SK-N-SH treated with all-trans-retinoic acid at 6 μM for 48 hours (cell line): ENCODE measurements at regions not wholly inside any gene's neighbourhood (a gene's known extent, or its start where the extent isn't known, plus 50 kb on each side); places are given as distances from the start of the nearest gene placed in this dataset.
A peak's percentile ranks its signal among the peaks of the same experiment; 100 is the strongest.

ENCODE experiments used
- ATAC-seq: fragments of 200-7000 bp; cut with Tn5 transposase; 3 replicates; pipeline ENCODE4 v1.9.1; 2020; ENCODE audit warnings: mild to moderate bottlenecking, moderate library complexity
- ARNTL ChIP-seq: fragments of 450-650 bp; formaldehyde crosslinking; IDR thresholded peaks from 2 replicates; pipeline ENCODE4 v1.5.0; 2020; ENCODE audit warnings: low read depth, mild to moderate bottlenecking, moderate library complexity, borderline replicate concordance
- CSDC2 ChIP-seq: fragments of 250-450 bp; sonication (Bioruptor Pico); IDR thresholded peaks from 2 replicates; pipeline ENCODE4 v1.5.0; 2020; ENCODE audit warnings: mild to moderate bottlenecking, moderate library complexity
- ESRRG ChIP-seq: fragments of 250-450 bp; sonication (Bioruptor Pico); IDR thresholded peaks from 2 replicates; pipeline ENCODE4 v1.6.1; 2021; ENCODE audit warnings: mild to moderate bottlenecking
- GLIS3 ChIP-seq: fragments of 250-450 bp; sonication (Bioruptor Pico); IDR thresholded peaks from 2 replicates; pipeline ENCODE4 v1.5.0; 2020; ENCODE audit warnings: mild to moderate bottlenecking, moderate library complexity
- ISL1 ChIP-seq: fragments of 250-450 bp; sonication (Bioruptor Pico); IDR thresholded peaks from 2 replicates; pipeline ENCODE4 v2.1.2; 2022; ENCODE audit warnings: mild to moderate bottlenecking, moderate library complexity
- PPARA ChIP-seq: fragments of 250-450 bp; sonication (Bioruptor Pico); IDR thresholded peaks from 2 replicates; pipeline ENCODE4 v1.5.0; 2020; ENCODE audit warnings: mild to moderate bottlenecking, borderline replicate concordance
- RARB ChIP-seq: fragments of 250-450 bp; sonication (Bioruptor Pico); IDR thresholded peaks from 2 replicates; pipeline ENCODE4 v1.8.0; 2021; ENCODE audit warnings: mild to moderate bottlenecking, moderate library complexity
- SNAI2 ChIP-seq: fragments of 250-450 bp; sonication (Bioruptor Pico); IDR thresholded peaks from 2 replicates; pipeline ENCODE4 v1.5.0; 2020; ENCODE audit warnings: mild to moderate bottlenecking, moderate library complexity
- TCF4 ChIP-seq: fragments of 250-450 bp; sonication (Bioruptor Pico); IDR thresholded peaks from 2 replicates; pipeline ENCODE4 v1.8.0; 2021; ENCODE audit warnings: mild to moderate bottlenecking, moderate library complexity, borderline replicate concordance
- TOX ChIP-seq: fragments of 250-450 bp; sonication (Bioruptor Pico); IDR thresholded peaks from 2 replicates; pipeline ENCODE4 v1.8.0; 2021; ENCODE audit warnings: mild to moderate bottlenecking, moderate library complexity, borderline replicate concordance
- ZC3H10 ChIP-seq: fragments of 250-450 bp; sonication (Bioruptor Pico); IDR thresholded peaks from 2 replicates; pipeline ENCODE4 v1.5.1; 2021; ENCODE audit warnings: mild to moderate bottlenecking, moderate library complexity
- ZFP3 ChIP-seq: fragments of 250-450 bp; sonication (Bioruptor Pico); IDR thresholded peaks from 2 replicates; pipeline ENCODE4 v1.5.0; 2020; ENCODE audit warnings: mild to moderate bottlenecking, moderate library complexity
- ZFP30 ChIP-seq: fragments of 450-650 bp; formaldehyde crosslinking; IDR thresholded peaks from 2 replicates; pipeline ENCODE4 v1.5.0; 2022; ENCODE audit warnings: mild to moderate bottlenecking, moderate library complexity
- ZNF565 ChIP-seq: fragments of 450-650 bp; formaldehyde crosslinking; conservative IDR thresholded peaks from 2 replicates; pipeline ENCODE4 v1.5.0; 2020; ENCODE audit warnings: low read depth, mild to moderate bottlenecking, moderate library complexity
- ZNF70 ChIP-seq: fragments of 450-650 bp; formaldehyde crosslinking; IDR thresholded peaks from 2 replicates; pipeline ENCODE4 v1.5.0; 2020; ENCODE audit warnings: mild to moderate bottlenecking, moderate library complexity
- ZNF8 ChIP-seq: fragments of 450-650 bp; formaldehyde crosslinking; IDR thresholded peaks from 2 replicates; pipeline ENCODE4 v1.5.0; 2020; ENCODE audit warnings: mild to moderate bottlenecking, moderate library complexity
- TF ChIP-seq, protein P1 (sequence below): fragments of 250-450 bp; sonication (Bioruptor Pico); IDR thresholded peaks from 2 replicates; pipeline ENCODE4 v1.8.0; 2021; ENCODE audit warnings: low read depth, mild to moderate bottlenecking, moderate library complexity, borderline replicate concordance
- TF ChIP-seq, protein P2 (sequence below): fragments of 250-450 bp; sonication (Bioruptor Pico); IDR thresholded peaks from 2 replicates; pipeline ENCODE4 v1.8.0; 2020; ENCODE audit warnings: mild to moderate bottlenecking, moderate library complexity, borderline replicate concordance
- TF ChIP-seq, protein P3 (sequence below): fragments of 250-450 bp; sonication (Bioruptor Pico); IDR thresholded peaks from 2 replicates; pipeline ENCODE4 v1.5.0; 2020; ENCODE audit warnings: mild to moderate bottlenecking, moderate library complexity
- TF ChIP-seq, protein P4 (sequence below): fragments of 250-450 bp; sonication (Bioruptor Pico); IDR thresholded peaks from 2 replicates; pipeline ENCODE4 v1.5.1; 2020; ENCODE audit warnings: low read depth, mild to moderate bottlenecking, moderate library complexity
- TF ChIP-seq, protein P5 (sequence below): fragments of 250-450 bp; sonication (Bioruptor Pico); IDR thresholded peaks from 2 replicates; pipeline ENCODE4 v1.5.1; 2021; ENCODE audit warnings: mild to moderate bottlenecking, moderate library complexity

DNA sequence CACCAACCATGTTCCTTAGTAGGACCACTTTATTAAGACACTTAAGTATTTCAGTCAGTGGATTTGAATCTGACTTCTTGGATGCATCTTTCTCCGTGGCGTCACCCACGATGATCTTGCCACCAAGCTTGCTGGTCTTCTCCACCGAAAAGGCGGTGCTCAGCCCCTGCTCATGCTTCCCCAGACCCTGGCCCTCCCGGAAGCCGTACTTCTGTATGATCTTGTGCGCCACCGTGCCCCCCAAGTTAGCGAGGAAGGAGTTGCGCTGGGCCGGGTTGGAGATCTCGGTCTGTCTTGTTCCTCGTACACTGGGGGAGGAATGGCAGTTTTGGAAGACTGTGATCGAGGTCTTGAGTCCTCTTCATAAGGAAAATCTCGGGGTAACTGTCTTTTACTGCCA lies 213.4 kb upstream of the NANOGP8 start:
- ATAC-seq = no peak
- no peak for TF ChIP-seq TCF4
- TF ChIP-seq TOX (CRISPR knock-in tag) = no peak
- TF ChIP-seq, protein P1, sequence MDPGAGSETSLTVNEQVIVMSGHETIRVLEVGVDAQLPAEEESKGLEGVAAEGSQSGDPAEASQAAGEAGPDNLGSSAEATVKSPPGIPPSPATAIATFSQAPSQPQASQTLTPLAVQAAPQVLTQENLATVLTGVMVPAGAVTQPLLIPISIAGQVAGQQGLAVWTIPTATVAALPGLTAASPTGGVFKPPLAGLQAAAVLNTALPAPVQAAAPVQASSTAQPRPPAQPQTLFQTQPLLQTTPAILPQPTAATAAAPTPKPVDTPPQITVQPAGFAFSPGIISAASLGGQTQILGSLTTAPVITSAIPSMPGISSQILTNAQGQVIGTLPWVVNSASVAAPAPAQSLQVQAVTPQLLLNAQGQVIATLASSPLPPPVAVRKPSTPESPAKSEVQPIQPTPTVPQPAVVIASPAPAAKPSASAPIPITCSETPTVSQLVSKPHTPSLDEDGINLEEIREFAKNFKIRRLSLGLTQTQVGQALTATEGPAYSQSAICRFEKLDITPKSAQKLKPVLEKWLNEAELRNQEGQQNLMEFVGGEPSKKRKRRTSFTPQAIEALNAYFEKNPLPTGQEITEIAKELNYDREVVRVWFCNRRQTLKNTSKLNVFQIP = no peak
- no peak for TF ChIP-seq ISL1
- no peak for TF ChIP-seq ZNF565 (CRISPR knock-in tag)
- no peak for TF ChIP-seq ZC3H10
- no peak for TF ChIP-seq RARB (CRISPR knock-in tag)
- TF ChIP-seq ZFP3 (CRISPR knock-in tag) = no peak
- TF ChIP-seq, protein P2, sequence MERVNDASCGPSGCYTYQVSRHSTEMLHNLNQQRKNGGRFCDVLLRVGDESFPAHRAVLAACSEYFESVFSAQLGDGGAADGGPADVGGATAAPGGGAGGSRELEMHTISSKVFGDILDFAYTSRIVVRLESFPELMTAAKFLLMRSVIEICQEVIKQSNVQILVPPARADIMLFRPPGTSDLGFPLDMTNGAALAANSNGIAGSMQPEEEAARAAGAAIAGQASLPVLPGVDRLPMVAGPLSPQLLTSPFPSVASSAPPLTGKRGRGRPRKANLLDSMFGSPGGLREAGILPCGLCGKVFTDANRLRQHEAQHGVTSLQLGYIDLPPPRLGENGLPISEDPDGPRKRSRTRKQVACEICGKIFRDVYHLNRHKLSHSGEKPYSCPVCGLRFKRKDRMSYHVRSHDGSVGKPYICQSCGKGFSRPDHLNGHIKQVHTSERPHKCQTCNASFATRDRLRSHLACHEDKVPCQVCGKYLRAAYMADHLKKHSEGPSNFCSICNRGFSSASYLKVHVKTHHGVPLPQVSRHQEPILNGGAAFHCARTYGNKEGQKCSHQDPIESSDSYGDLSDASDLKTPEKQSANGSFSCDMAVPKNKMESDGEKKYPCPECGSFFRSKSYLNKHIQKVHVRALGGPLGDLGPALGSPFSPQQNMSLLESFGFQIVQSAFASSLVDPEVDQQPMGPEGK = no peak
- no peak for TF ChIP-seq CSDC2 (CRISPR knock-in tag)
- no peak for TF ChIP-seq PPARA (CRISPR knock-in tag)
- no peak for TF ChIP-seq ESRRG (CRISPR knock-in tag)
- TF ChIP-seq, protein P3, sequence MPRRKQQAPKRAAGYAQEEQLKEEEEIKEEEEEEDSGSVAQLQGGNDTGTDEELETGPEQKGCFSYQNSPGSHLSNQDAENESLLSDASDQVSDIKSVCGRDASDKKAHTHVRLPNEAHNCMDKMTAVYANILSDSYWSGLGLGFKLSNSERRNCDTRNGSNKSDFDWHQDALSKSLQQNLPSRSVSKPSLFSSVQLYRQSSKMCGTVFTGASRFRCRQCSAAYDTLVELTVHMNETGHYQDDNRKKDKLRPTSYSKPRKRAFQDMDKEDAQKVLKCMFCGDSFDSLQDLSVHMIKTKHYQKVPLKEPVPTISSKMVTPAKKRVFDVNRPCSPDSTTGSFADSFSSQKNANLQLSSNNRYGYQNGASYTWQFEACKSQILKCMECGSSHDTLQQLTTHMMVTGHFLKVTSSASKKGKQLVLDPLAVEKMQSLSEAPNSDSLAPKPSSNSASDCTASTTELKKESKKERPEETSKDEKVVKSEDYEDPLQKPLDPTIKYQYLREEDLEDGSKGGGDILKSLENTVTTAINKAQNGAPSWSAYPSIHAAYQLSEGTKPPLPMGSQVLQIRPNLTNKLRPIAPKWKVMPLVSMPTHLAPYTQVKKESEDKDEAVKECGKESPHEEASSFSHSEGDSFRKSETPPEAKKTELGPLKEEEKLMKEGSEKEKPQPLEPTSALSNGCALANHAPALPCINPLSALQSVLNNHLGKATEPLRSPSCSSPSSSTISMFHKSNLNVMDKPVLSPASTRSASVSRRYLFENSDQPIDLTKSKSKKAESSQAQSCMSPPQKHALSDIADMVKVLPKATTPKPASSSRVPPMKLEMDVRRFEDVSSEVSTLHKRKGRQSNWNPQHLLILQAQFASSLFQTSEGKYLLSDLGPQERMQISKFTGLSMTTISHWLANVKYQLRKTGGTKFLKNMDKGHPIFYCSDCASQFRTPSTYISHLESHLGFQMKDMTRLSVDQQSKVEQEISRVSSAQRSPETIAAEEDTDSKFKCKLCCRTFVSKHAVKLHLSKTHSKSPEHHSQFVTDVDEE (CRISPR knock-in tag) = no peak
- TF ChIP-seq ZNF8 (CRISPR knock-in tag) = no peak
- no peak for TF ChIP-seq ZFP30 (CRISPR knock-in tag)
- TF ChIP-seq GLIS3 (CRISPR knock-in tag) = no peak
- TF ChIP-seq ARNTL (CRISPR knock-in tag) = no peak
- TF ChIP-seq, all 23 proteins: peak for 0

DNA sequence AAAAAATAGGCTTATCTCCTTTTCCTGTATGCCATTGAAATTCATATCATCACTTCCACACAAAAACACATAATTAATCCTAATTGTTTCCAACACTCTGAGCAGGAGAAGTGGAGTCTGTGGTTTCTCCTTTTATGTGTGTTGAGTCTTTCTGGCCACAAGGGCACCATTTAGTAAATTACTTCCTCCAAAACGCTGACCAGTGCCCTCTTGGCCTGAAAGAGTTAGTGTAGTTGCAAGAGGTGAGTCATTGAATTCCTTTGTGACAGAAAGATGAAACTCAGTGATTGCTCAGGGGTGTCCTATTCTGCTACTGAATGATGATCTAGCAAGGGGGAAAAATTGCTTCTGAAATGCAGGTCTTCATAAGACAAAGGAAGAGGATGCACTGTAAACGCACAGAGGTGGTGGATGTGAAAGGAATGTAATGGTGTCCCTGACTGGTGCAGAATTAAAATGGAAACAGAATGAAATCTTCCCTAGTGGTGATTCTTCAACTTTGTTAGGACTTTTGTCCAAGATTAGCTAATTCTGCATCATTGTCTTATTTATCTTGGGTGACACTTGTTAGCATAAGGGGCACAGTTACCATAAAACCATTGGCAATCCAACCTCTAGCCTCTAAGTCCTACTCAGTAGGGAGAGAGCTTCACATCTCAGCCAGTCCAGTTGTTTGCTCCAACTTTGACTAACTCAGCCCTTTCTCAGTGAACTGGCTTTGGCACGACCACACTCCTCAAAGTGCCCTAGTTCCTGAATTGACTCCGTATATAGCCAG lies 208.4 kb upstream of the NANOGP8 start:
- TF ChIP-seq TOX (CRISPR knock-in tag) = peak; percentile 75
- TF ChIP-seq RARB (CRISPR knock-in tag) = no peak
- 0 out of 2 replicates have a peak, but pooled peaks have one; percentile 18 for TF ChIP-seq ZC3H10
- 0 out of 2 replicates have a peak, but pooled peaks have one; percentile 60 for TF ChIP-seq ZNF565 (CRISPR knock-in tag)
- TF ChIP-seq, protein P4, sequence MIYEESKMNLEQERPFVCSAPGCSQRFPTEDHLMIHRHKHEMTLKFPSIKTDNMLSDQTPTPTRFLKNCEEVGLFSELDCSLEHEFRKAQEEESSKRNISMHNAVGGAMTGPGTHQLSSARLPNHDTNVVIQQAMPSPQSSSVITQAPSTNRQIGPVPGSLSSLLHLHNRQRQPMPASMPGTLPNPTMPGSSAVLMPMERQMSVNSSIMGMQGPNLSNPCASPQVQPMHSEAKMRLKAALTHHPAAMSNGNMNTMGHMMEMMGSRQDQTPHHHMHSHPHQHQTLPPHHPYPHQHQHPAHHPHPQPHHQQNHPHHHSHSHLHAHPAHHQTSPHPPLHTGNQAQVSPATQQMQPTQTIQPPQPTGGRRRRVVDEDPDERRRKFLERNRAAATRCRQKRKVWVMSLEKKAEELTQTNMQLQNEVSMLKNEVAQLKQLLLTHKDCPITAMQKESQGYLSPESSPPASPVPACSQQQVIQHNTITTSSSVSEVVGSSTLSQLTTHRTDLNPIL (CRISPR knock-in tag) = no peak
- 0 out of 2 replicates have a peak, but pooled peaks have one; percentile 25 for TF ChIP-seq CSDC2 (CRISPR knock-in tag)
- no peak for TF ChIP-seq ZFP30 (CRISPR knock-in tag)
- TF ChIP-seq ISL1 = peak; percentile 89
- no peak; the same call in 1 of the 2 replicates for TF ChIP-seq SNAI2 (CRISPR knock-in tag)
- TF ChIP-seq ZNF70 (CRISPR knock-in tag) = no peak
- TF ChIP-seq ZFP3 (CRISPR knock-in tag) = peak; percentile 74; the same call in 1 of the 2 replicates
- TF ChIP-seq ZNF8 (CRISPR knock-in tag) = 0 out of 2 replicates have a peak, but pooled peaks have one; percentile 8
- TF ChIP-seq PPARA (CRISPR knock-in tag) = no peak
- TF ChIP-seq GLIS3 (CRISPR knock-in tag) = no peak
- TF ChIP-seq, protein P2 = 0 out of 2 replicates have a peak, but pooled peaks have one; percentile 56
- TF ChIP-seq, protein P5, sequence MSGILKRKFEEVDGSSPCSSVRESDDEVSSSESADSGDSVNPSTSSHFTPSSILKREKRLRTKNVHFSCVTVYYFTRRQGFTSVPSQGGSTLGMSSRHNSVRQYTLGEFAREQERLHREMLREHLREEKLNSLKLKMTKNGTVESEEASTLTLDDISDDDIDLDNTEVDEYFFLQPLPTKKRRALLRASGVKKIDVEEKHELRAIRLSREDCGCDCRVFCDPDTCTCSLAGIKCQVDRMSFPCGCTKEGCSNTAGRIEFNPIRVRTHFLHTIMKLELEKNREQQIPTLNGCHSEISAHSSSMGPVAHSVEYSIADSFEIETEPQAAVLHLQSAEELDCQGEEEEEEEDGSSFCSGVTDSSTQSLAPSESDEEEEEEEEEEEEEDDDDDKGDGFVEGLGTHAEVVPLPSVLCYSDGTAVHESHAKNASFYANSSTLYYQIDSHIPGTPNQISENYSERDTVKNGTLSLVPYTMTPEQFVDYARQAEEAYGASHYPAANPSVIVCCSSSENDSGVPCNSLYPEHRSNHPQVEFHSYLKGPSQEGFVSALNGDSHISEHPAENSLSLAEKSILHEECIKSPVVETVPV (CRISPR knock-in tag) = no peak
- TF ChIP-seq, protein P1 = 0 out of 2 replicates have a peak, but pooled peaks have one; percentile 59
- TF ChIP-seq TCF4 = no peak
- ATAC-seq = peak; percentile 89
